ENCODE measurements at regions not wholly inside any gene's neighbourhood (a gene's known extent, or its start where the extent isn't known, plus 50 kb on each side); places are given as distances from the start of the nearest gene placed in this dataset.
"Not testable (repeated sequence)": the region's sequence is repeated elsewhere in the genome, so short reads cannot be mapped to it uniquely, and the experiment has no call there.

GRCh38 chr2:215794829-215795546, 218.4 kb downstream of the MREG start:
- DNase-seq (no peak), ATAC-seq (replicated peaks in 1 of 2) (no peak)
- Mint-ChIP-seq H3K27ac (no peak overlapping the region), H3K4me3 (no peak overlapping the region), H3K27me3 (ENCODE audit: low read depth) (no peaks in the 10 kb centered on the region), H3K36me3 (ENCODE audit: insufficient read depth in 2 of 2) (peaks cover 0 to 1% of the 10 kb centered on the region in 2 donors), H3K4me1 (ENCODE audit: low read depth) (peaks cover 22% of the 10 kb centered on the region), H3K9me3 (no peaks in the 10 kb centered on the region)

GRCh38 chr2:215793747-215794595, 219.4 kb downstream of the MREG start:
- DNase-seq = peak; percentile 39 to 53
- no peaks in the 10 kb centered on the region for H3K27me3 Mint-ChIP-seq (ENCODE audit: low read depth)
- H3K36me3 Mint-ChIP-seq (ENCODE audit: insufficient read depth in 2 of 2) = peaks cover 0 to 1% of the 10 kb centered on the region in 2 donors
- no peaks in the 10 kb centered on the region for H3K9me3 Mint-ChIP-seq
- no peak overlapping the region for H3K27ac Mint-ChIP-seq
- ATAC-seq (replicated peaks in 1 of 2) = peak; percentile 82 to 87
- H3K4me1 Mint-ChIP-seq (ENCODE audit: low read depth) = peaks cover 22% of the 10 kb centered on the region
- peak overlapping the region; percentile 34 to 56 for H3K4me3 Mint-ChIP-seq

DNA sequence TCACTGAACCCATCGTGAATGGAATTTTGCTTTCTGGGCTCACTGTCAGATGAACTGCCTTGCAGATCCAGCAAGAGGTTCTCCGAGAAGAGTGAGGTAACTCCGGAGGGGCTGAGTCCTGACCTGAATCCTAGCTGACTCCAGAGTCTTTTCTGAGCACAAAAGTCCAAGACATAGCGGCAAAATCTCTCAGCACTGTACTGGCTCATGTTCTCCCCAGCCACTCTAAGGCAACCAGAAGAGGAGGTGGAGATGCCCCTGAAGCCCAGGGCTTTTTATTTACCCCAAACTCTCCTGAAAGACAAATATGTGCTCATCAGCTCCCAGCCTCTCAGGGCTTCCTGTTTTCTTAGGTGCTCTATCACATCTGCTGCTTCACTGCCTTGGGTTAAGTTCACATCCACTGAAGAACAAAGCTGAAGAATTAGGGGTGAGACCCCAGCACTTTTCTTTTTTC, 221.8 kb downstream of the MREG start:
- Mint-ChIP-seq H3K27me3 (ENCODE audit: low read depth) (no peaks in the 10 kb centered on the region), H3K4me3 (no peak overlapping the region), H3K36me3 (ENCODE audit: insufficient read depth in 2 of 2) (peaks cover 0 to 1% of the 10 kb centered on the region in 2 donors), H3K27ac (no peak overlapping the region), H3K9me3 (no peaks in the 10 kb centered on the region), H3K4me1 (ENCODE audit: low read depth) (peaks cover 15% of the 10 kb centered on the region)
- ATAC-seq (replicated peaks in 1 of 2) (no peak), DNase-seq (no peak)

DNA sequence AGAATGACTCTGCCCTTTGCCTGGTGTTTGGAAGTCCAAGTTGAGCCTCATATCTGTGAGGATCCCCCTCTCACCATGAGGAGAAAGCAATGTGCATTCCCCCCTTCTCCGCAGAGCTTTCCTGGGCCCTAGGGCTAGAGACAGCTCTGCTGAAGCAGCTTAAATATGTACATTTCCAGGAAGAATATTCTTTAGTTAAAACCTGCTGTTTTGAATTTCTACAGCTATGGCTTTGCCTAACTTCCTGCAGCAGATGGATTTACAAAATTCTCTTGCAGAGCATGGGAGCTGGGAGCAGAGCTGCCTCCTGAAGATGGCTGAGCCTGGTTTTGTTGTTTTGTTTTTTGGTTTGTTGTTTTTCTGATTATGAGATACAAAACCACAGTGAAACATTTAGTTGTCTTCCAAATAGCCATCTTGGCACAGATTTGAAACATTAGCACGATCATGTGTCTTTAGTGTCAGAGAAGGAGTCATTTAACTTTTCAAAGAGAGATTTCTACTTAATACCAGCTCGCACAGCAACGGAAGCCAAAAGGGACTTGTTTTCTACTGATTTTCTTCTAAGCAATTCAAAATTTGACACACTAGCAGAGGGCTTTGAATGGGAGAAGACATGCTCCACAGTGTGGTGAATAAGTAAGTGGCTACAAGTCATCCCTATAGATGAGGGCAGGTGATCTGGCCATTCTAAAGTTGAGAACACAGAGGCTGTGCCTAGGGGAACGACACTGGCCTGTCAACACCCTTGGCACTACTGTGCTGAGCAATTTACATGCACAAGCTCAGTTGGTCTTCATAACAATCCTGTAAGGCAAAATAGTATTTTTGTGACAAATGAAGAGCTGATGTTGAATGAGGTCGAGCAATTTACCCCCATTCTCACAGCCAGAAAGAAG, 222.6 kb downstream of the MREG start:
- H3K27ac Mint-ChIP-seq = no peak overlapping the region
- DNase-seq (no peak), ATAC-seq (replicated peaks in 1 of 2) (no peak)
- H3K9me3 Mint-ChIP-seq = no peaks in the 10 kb centered on the region
- peaks cover 0 to 1% of the 10 kb centered on the region in 2 donors for H3K36me3 Mint-ChIP-seq (ENCODE audit: insufficient read depth in 2 of 2)
- H3K27me3 Mint-ChIP-seq (ENCODE audit: low read depth) = no peaks in the 10 kb centered on the region
- H3K4me3 Mint-ChIP-seq = no peak overlapping the region
- H3K4me1 Mint-ChIP-seq (ENCODE audit: low read depth) = peaks cover 9% of the 10 kb centered on the region

GRCh38 chr2:215787565-215788178, 225.7 kb downstream of the MREG start:
- Mint-ChIP-seq H3K9me3 (no peaks in the 10 kb centered on the region), H3K27ac (no peak overlapping the region), H3K4me1 (ENCODE audit: low read depth) (no peaks in the 10 kb centered on the region), H3K4me3 (no peak overlapping the region), H3K36me3 (ENCODE audit: insufficient read depth in 2 of 2) (peaks cover 0 to 1% of the 10 kb centered on the region in 2 donors), H3K27me3 (ENCODE audit: low read depth) (peaks cover 15% of the 10 kb centered on the region)
- DNase-seq = no peak
- ATAC-seq (replicated peaks in 1 of 2) = no peak

- no peak for ATAC-seq (replicated peaks in 1 of 2)
- Mint-ChIP-seq H3K4me3 (no peak overlapping the region), H3K27ac (no peak overlapping the region), H3K4me1 (ENCODE audit: low read depth) (no peaks in the 10 kb centered on the region), H3K9me3 (no peaks in the 10 kb centered on the region), H3K36me3 (ENCODE audit: insufficient read depth in 2 of 2) (peaks cover 0 to 1% of the 10 kb centered on the region in 2 donors), H3K27me3 (ENCODE audit: low read depth) (peaks cover 17% of the 10 kb centered on the region)
- no peak for DNase-seq
Observed at GRCh38 chr2:215787025-215787424, 226.3 kb downstream of the MREG start.

GRCh38 chr2:215784371-215784783, 229.0 kb downstream of the MREG start:
- Mint-ChIP-seq H3K27me3 (ENCODE audit: low read depth) (peaks cover 26% of the 10 kb centered on the region), H3K4me1 (ENCODE audit: low read depth) (no peaks in the 10 kb centered on the region), H3K36me3 (ENCODE audit: insufficient read depth in 2 of 2) (no peaks in the 10 kb centered on the region), H3K9me3 (no peaks in the 10 kb centered on the region), H3K27ac (no peak overlapping the region), H3K4me3 (no peak overlapping the region)
- DNase-seq (no peak), ATAC-seq (replicated peaks in 1 of 2) (no peak)

GRCh38 chr2:215783640-215784039, 229.7 kb downstream of the MREG start:
- not testable (repeated sequence) for H3K4me1 Mint-ChIP-seq (ENCODE audit: low read depth); ATAC-seq (replicated peaks in 1 of 2); H3K9me3 Mint-ChIP-seq; H3K27ac Mint-ChIP-seq; H3K36me3 Mint-ChIP-seq (ENCODE audit: insufficient read depth in 2 of 2); H3K4me3 Mint-ChIP-seq; DNase-seq
- H3K27me3 Mint-ChIP-seq (ENCODE audit: low read depth) = peaks cover 27% of the 10 kb centered on the region

- Mint-ChIP-seq H3K4me3 (no peak overlapping the region), H3K4me1 (ENCODE audit: low read depth) (no peaks in the 10 kb centered on the region), H3K36me3 (ENCODE audit: insufficient read depth in 2 of 2) (no peaks in the 10 kb centered on the region), H3K27me3 (ENCODE audit: low read depth) (peaks cover 27% of the 10 kb centered on the region), H3K27ac (no peak overlapping the region), H3K9me3 (no peaks in the 10 kb centered on the region)
- no peak for ATAC-seq (replicated peaks in 1 of 2)
- DNase-seq = no peak
Observed at GRCh38 chr2:215782965-215783364, 230.4 kb downstream of the MREG start.

- Mint-ChIP-seq H3K9me3 (no peaks in the 10 kb centered on the region), H3K27me3 (ENCODE audit: low read depth) (peaks cover 27% of the 10 kb centered on the region)
- no peak for DNase-seq
Observed at GRCh38 chr2:215782295-215782694, 231.1 kb downstream of the MREG start.

DNA sequence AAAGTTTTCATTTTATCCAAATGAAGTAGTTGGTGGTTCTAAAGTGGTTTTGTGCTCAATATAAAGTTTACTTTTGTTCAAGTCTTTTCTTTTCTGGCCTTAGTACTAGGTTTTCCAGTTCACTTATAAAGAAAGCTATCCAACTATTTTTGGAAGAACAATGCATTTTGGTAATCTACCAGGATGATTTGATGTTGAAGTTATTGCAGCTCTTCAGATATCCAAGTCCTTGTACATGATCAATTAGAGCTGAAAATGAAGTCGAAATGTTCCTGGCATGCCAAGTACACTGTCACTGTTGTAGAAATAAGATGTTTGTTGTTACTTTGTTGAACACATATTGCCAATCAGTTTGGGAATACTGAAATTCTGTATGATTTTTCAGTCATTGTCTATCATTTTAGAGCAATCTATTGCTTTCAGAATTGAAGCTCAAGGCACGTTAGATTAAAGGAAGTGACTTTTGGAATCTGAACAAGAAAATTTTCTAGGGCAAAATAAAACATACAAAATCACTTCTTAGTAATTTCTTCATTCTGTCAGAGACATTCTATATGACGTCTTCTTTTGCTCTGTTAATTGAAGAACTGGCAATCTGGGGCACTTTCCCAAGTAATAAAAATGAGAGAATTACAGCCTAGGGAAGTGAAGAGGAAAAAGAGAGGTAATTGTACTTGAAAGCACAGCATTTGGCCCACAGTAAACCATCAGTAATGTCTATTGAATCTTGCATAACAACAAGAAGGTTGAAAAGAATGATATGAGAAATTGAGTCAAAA, 232.3 kb downstream of the MREG start:
- H3K27ac Mint-ChIP-seq = no peak overlapping the region
- no peaks in the 10 kb centered on the region for H3K4me1 Mint-ChIP-seq (ENCODE audit: low read depth)
- no peak overlapping the region for H3K4me3 Mint-ChIP-seq
- DNase-seq (no peak), ATAC-seq (replicated peaks in 1 of 2) (no peak)
- H3K27me3 Mint-ChIP-seq (ENCODE audit: low read depth) = peaks cover 30% of the 10 kb centered on the region
- no peaks in the 10 kb centered on the region for H3K36me3 Mint-ChIP-seq (ENCODE audit: insufficient read depth in 2 of 2)
- no peaks in the 10 kb centered on the region for H3K9me3 Mint-ChIP-seq

More at GRCh38 chr2:215782295-215782694, 231.1 kb downstream of the MREG start:
- H3K27ac Mint-ChIP-seq = no peak overlapping the region
- no peak overlapping the region for H3K4me3 Mint-ChIP-seq
- ATAC-seq (replicated peaks in 1 of 2) = no peak
- no peaks in the 10 kb centered on the region for H3K4me1 Mint-ChIP-seq (ENCODE audit: low read depth)
- no peaks in the 10 kb centered on the region for H3K36me3 Mint-ChIP-seq (ENCODE audit: insufficient read depth in 2 of 2)

GRCh38 chr2:215780313-215780712, 233.0 kb downstream of the MREG start:
- Mint-ChIP-seq H3K4me1 (ENCODE audit: low read depth) (no peaks in the 10 kb centered on the region), H3K9me3 (no peaks in the 10 kb centered on the region), H3K27me3 (ENCODE audit: low read depth) (peaks cover 38% of the 10 kb centered on the region), H3K27ac (no peak overlapping the region), H3K4me3 (no peak overlapping the region), H3K36me3 (ENCODE audit: insufficient read depth in 2 of 2) (no peaks in the 10 kb centered on the region)
- ATAC-seq (replicated peaks in 1 of 2) (no peak), DNase-seq (no peak)
